H1 (cell line): ENCODE measurements at regions not wholly inside any gene's neighbourhood (a gene's known extent, or its start where the extent isn't known, plus 50 kb on each side); places are given as distances from the start of the nearest gene placed in this dataset.

Source experiments
- ASH2L ChIP-seq: fragments of 200-600, 300-600 bp; sonication (generic); IDR thresholded peaks from one replicate; pipeline ENCODE4 v1.7.1; 2017; ENCODE audit warnings: low read length
- KDM4A ChIP-seq: IDR thresholded peaks from one replicate; pipeline ENCODE4 v1.7.1; 2012; ENCODE audit warnings: low read depth, mild to moderate bottlenecking, moderate library complexity, low read length, inconsistent platforms; ENCODE audit not compliant: severe bottlenecking
- RXRA ChIP-seq: IDR thresholded peaks from 2 replicates; pipeline ENCODE4 v1.6.1; 2011; ENCODE audit warnings: low read depth, mild to moderate bottlenecking, low read length, moderate library complexity; ENCODE audit not compliant: insufficient read depth

DNA sequence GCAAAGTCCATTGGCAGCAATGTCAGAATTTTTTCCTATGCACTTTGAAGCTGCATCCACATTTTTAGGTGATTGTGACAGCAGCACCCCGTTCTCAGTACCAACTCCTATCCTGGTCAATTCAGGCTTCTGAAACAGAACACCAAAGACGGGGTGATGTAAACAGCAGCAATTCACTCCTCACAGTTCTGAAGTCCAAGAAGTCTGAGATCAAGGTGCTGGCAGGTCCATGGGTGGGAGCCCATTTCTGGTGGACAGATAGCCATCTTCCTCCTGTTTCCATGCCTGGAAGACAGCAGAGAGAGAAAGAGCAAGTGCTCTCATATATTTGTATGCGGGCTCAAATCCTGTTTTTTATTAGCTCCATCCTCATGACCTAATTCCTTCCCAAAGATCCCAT lies 471.2 kb downstream of the BRD1 start (continued):
- TF ChIP-seq KDM4A, result no peak
- no peak for TF ChIP-seq ASH2L
- no peak for TF ChIP-seq RXRA
